Kidney (tissue), 13 donors: ENCODE measurements at regions not wholly inside any gene's neighbourhood (a gene's known extent, or its start where the extent isn't known, plus 50 kb on each side); places are given as distances from the start of the nearest gene placed in this dataset.

Experiments used
- DNase-seq, 5 donors: peaks; one replicate each; pipeline ENCODE4 v3.0.0-alpha.2; 2013 to 2020
- FAIRE-seq: peaks from 2 replicates; lab custom pipeline; 2012; peaks lifted over from hg19 to GRCh38; lab: Jason Lieb, UNC
- H3K27ac ChIP-seq, 2 donors: one replicate each; pipeline ENCODE4 v1.7.0; 2013; ENCODE audit warnings: low read depth in 2 of 2, low read length in 2 of 2, inconsistent platforms in 1 of 2
- H3K27me3 ChIP-seq: one replicate; pipeline ENCODE4 v1.7.1; 2013; ENCODE audit warnings: low read length, inconsistent platforms; ENCODE audit not compliant: control insufficient read depth, insufficient read depth
- H3K36me3 ChIP-seq, 3 donors: one replicate each; pipeline versions ENCODE4 v1.7.0 to v1.7.1; 2013; ENCODE audit warnings: low read length in 3 of 3, control low read depth in 1 of 3, inconsistent platforms in 1 of 3; ENCODE audit not compliant: insufficient read depth in 3 of 3, control insufficient read depth in 2 of 3
- H3K4me1 ChIP-seq, 3 donors: one replicate each; pipeline versions ENCODE4 v1.7.0 to v1.7.1; 2013; ENCODE audit warnings: low read length in 3 of 3, inconsistent platforms in 1 of 3, low read depth in 1 of 3; ENCODE audit not compliant: control insufficient read depth in 2 of 3, insufficient read depth in 2 of 3
- H3K4me3 ChIP-seq, 3 donors: one replicate each; pipeline versions ENCODE4 v1.7.0 to v1.8.1; 2013; ENCODE audit warnings: low read length in 3 of 3, control low read depth in 1 of 3, inconsistent platforms in 1 of 3
- H3K9ac ChIP-seq, 3 donors: one replicate each; pipeline versions ENCODE4 v1.7.0 to v1.7.1; 2013; ENCODE audit warnings: low read length in 3 of 3, control low read depth in 1 of 3, inconsistent platforms in 1 of 3
- H3K9me3 ChIP-seq, 3 donors: one replicate each; pipeline versions ENCODE4 v1.7.0 to v1.7.1; 2013; ENCODE audit warnings: low read length in 3 of 3, control low read depth in 1 of 3, inconsistent platforms in 1 of 3; ENCODE audit not compliant: control insufficient read depth in 2 of 3, insufficient read depth in 1 of 3
- intact Hi-C: fragments of 100-400 bp; cut with DNase I; formaldehyde crosslinking; loops from one replicate; pipeline ENCODE4 v1.11.1; 2022
- TF ChIP-seq, protein P1 (sequence below): IDR thresholded peaks from 3 replicates; pipeline ENCODE4 v1.5.1; 2012; ENCODE audit warnings: mild to moderate bottlenecking, moderate library complexity, borderline replicate concordance; ENCODE audit not compliant: insufficient read depth; ENCODE audit errors: extremely low read depth
- donor health status: control.
- donor health status: control.
- donor health status: control.
- donor health status: control.
- donor health status: control.
- donor health status: DM: yes; HTN: yes; CAD: no.
- donor health status: Normal renal cell carcinoma (clear cell type).

GRCh38 chr6:139784222-139784769, 409.8 kb upstream of the CITED2 start:
- TF ChIP-seq, protein P1, sequence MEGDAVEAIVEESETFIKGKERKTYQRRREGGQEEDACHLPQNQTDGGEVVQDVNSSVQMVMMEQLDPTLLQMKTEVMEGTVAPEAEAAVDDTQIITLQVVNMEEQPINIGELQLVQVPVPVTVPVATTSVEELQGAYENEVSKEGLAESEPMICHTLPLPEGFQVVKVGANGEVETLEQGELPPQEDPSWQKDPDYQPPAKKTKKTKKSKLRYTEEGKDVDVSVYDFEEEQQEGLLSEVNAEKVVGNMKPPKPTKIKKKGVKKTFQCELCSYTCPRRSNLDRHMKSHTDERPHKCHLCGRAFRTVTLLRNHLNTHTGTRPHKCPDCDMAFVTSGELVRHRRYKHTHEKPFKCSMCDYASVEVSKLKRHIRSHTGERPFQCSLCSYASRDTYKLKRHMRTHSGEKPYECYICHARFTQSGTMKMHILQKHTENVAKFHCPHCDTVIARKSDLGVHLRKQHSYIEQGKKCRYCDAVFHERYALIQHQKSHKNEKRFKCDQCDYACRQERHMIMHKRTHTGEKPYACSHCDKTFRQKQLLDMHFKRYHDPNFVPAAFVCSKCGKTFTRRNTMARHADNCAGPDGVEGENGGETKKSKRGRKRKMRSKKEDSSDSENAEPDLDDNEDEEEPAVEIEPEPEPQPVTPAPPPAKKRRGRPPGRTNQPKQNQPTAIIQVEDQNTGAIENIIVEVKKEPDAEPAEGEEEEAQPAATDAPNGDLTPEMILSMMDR, result no peak
- DNase-seq, result no peak
- no peak for FAIRE-seq
- Histone ChIP-seq H3K4me3 (no peak overlapping the region), H3K9me3 (peaks cover 0 to 5% (median 0%) of the 10 kb centered on the region in 3 donors), H3K36me3 (no peaks in the 10 kb centered on the region), H3K27me3 (no peaks in the 10 kb centered on the region), H3K4me1 (no peaks in the 10 kb centered on the region), H3K27ac (no peak overlapping the region), H3K9ac (no peak overlapping the region)
- intact Hi-C loops, result no loop called here

GRCh38 chr6:139779988-139780774, 405.7 kb upstream of the CITED2 start:
- no peak overlapping the region for H3K9ac ChIP-seq
- intact Hi-C loops, result no loop called here
- FAIRE-seq, result no peak
- DNase-seq, result no peak
- TF ChIP-seq, protein P1, result no peak
- no peaks in the 10 kb centered on the region for H3K36me3 ChIP-seq
- H3K27ac ChIP-seq, result no peak overlapping the region
- peaks cover 0 to 5% (median 0%) of the 10 kb centered on the region in 3 donors for H3K9me3 ChIP-seq
- H3K27me3 ChIP-seq, result no peaks in the 10 kb centered on the region
- no peak overlapping the region for H3K4me3 ChIP-seq
- H3K4me1 ChIP-seq, result peaks cover 2 to 5% (median 2%) of the 10 kb centered on the region in 3 donors

DNA sequence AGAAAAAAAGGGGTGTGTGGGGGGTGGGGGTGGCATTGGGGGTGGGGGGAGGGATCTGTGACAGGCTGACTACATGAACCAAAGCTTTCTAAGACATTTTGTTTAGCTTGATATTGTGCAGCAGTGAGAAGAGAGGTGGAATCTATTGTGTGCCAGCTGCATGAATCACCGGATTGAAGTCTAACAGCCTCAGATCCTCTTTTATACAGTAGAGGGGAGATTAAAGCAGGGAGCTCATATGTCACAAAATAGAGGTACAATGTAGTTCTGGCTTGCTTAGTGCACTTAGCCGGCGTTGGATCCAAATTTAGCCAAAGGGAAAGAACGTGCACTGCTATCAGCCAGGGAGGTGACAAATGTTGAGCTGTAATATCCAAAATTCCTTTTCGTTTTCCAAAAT, 404.2 kb upstream of the CITED2 start:
- TF ChIP-seq, protein P1, result no peak
- H3K36me3 ChIP-seq, result no peaks in the 10 kb centered on the region
- no peak overlapping the region for H3K9ac ChIP-seq
- no peak for FAIRE-seq
- intact Hi-C loops, result no loop called here
- H3K4me3 ChIP-seq, result no peak overlapping the region
- H3K4me1 ChIP-seq, result peaks cover 2 to 5% (median 2%) of the 10 kb centered on the region in 3 donors
- no peaks in the 10 kb centered on the region for H3K9me3 ChIP-seq
- no peak overlapping the region for H3K27ac ChIP-seq
- no peak for DNase-seq
- H3K27me3 ChIP-seq, result no peaks in the 10 kb centered on the region
